ENCODE measurements at regions not wholly inside any gene's neighbourhood (a gene's known extent, or its start where the extent isn't known, plus 50 kb on each side); places are given as distances from the start of the nearest gene placed in this dataset.

DNA sequence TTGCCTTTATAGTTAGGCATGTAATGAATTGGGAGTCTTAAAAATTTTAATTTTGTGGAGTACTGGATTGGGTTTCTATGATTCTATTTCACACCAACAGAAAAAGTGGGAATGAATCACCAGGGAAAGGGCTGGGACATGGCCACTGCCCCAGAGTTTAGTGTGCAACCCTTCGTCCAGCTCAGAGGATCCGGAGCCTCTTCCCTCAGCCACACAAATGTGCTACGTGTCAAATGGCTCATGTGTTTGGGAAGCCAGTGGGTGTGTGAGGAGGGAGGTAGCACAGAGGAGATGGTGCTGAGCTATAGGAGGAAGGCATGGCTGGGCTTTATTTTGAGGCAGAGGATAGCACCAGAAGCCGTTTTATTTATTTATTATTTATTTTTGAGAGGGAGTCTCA lies 247.3 kb downstream of the SIPA1L2 start:
- H4K20me1 ChIP-seq (replicated peaks in 1 of 2; ENCODE audit: control insufficient read depth in 1 of 2, insufficient read depth in 2 of 2, low read length in 2 of 2), result no peaks in the 10 kb centered on the region
- H3K4me3 ChIP-seq (ENCODE audit: extremely low read depth in 1 of 4, insufficient read depth in 2 of 4, low read depth in 3 of 4, low read length in 4 of 4), result no peak overlapping the region
- POLR2A ChIA-PET (ENCODE audit: partially characterized antibody), result no interaction called here
- H3K4me2 ChIP-seq (ENCODE audit: insufficient read depth in 1 of 2, low read depth in 2 of 2, low read length in 2 of 2), result no peak overlapping the region
- H4K5ac ChIP-seq (ENCODE audit: insufficient read length, low read depth, low read length), result no peak overlapping the region
- H2BK20ac ChIP-seq (ENCODE audit: low read length), result no peak overlapping the region
- H4K8ac ChIP-seq (ENCODE audit: extremely low read depth, insufficient read depth, low read length), result no peak overlapping the region
- no peaks in the 10 kb centered on the region for H3K36me3 ChIP-seq (ENCODE audit: control insufficient read depth in 2 of 4, insufficient read depth in 4 of 4, low read length in 3 of 4)
- no peaks in the 10 kb centered on the region for H3K9me3 ChIP-seq (ENCODE audit: insufficient read depth in 2 of 2, low read depth in 1 of 2, low read length in 1 of 2)
- H2AK5ac ChIP-seq (ENCODE audit: low read depth, low read length), result no peak overlapping the region; the same call in 1 of the 2 replicates
- H3K4me1 ChIP-seq (replicated peaks in 1 of 4; ENCODE audit: control insufficient read depth in 3 of 4, insufficient read depth in 4 of 4, low read length in 3 of 4), result peaks cover 0 to 2% (median 0%) of the 10 kb centered on the region in 4 experiments; a peak in 1 of 7 replicates
- no peak overlapping the region for H3K56ac ChIP-seq (replicated peaks; ENCODE audit: insufficient read length, low read depth, low read length)
- H2BK15ac ChIP-seq (ENCODE audit: low read length), result no peak overlapping the region
- 84% methylated on average over 4 of the region's 4 CpGs; no CpG with 5 or more reads in 1 of the 2 experiments for WGBS, 2 experiments (ENCODE audit: extremely low coverage in 1 of 2, insufficient coverage in 1 of 2, insufficient read length in 1 of 2, insufficient replicate concordance in 2 of 2, low coverage in 1 of 2, low lambda C conversion rate in 2 of 2, missing lambda C conversion rate in 1 of 2)
- no peak overlapping the region for H2AFZ ChIP-seq (ENCODE audit: low read length)
- H3K23me2 ChIP-seq (ENCODE audit: low read depth, low read length), result no peaks in the 10 kb centered on the region
- DNase-seq (ENCODE audit: low read depth in 1 of 2, low spot score in 2 of 2), result no peak
- no peak overlapping the region for H2BK5ac ChIP-seq (ENCODE audit: low read depth, low read length)
- CTCF ChIA-PET (ENCODE audit: partially characterized antibody), result interaction anchor here (0.6 to 1.4 kb wide), 3 partner anchors 10 to 72 kb away, joined by 3 read pairs; no protein-coding TSS in a partner anchor
- H3K18ac ChIP-seq (ENCODE audit: extremely low read depth, low read length), result no peak overlapping the region
- no peak overlapping the region for H4K91ac ChIP-seq (replicated peaks; ENCODE audit: insufficient read length, low read length)
- H2BK120ac ChIP-seq (replicated peaks; ENCODE audit: low read depth, low read length), result no peak overlapping the region
- no peak overlapping the region for H3K27ac ChIP-seq (ENCODE audit: low read depth, low read length)
- no peak overlapping the region for H2BK12ac ChIP-seq (ENCODE audit: low read depth, low read length)
- no peak overlapping the region for H3K14ac ChIP-seq (ENCODE audit: insufficient read length)
- no peak for FAIRE-seq
- peaks cover 0 to 2% (median 0%) of the 10 kb centered on the region in 4 experiments; a peak in 1 of 7 replicates for H3K27me3 ChIP-seq (replicated peaks in 1 of 4; ENCODE audit: control insufficient read depth in 3 of 4, extremely low read depth in 1 of 4, insufficient read depth in 3 of 4, low read length in 3 of 4)
- H3K4ac ChIP-seq (replicated peaks; ENCODE audit: insufficient read length, low read depth, low read length), result no peak overlapping the region
- H3K23ac ChIP-seq (ENCODE audit: insufficient read length), result no peak overlapping the region
- H3K79me2 ChIP-seq (ENCODE audit: control insufficient read depth in 1 of 2, insufficient read depth in 2 of 2, low read length in 2 of 2), result no peaks in the 10 kb centered on the region
- H3K9ac ChIP-seq (replicated peaks in 1 of 4; ENCODE audit: extremely low read depth in 1 of 4, low read depth in 3 of 4, low read length in 3 of 4), result no peak overlapping the region
- no peaks in the 10 kb centered on the region for H3K79me1 ChIP-seq (ENCODE audit: low read depth, low read length)
- TF ChIP-seq HDAC2 (IDR thresholded peaks at IDR 0.05; ENCODE audit: borderline replicate concordance in 1 of 2, low read depth in 2 of 2, low read length in 2 of 2) (no peak), RFX5 (IDR thresholded peaks at IDR 0.05; ENCODE audit: borderline replicate concordance, low read depth, low read length) (no peak), NRF1 (IDR thresholded peaks at IDR 0.05; ENCODE audit: low read depth, low read length) (no peak), SRF (IDR thresholded peaks at IDR 0.05; ENCODE audit: low read depth, low read length) (no peak), SIN3A (conservative IDR thresholded peaks at IDR 0.05 in 1 of 2, IDR thresholded peaks at IDR 0.05 in 1 of 2; ENCODE audit: low read depth in 1 of 2, low read length in 2 of 2) (no peak), BRCA1 (IDR thresholded peaks at IDR 0.05; ENCODE audit: low read depth, low read length) (no peak), CBX5 (IDR thresholded peaks at IDR 0.05; ENCODE audit: low read depth, low read length) (no peak), GTF2F1 (IDR thresholded peaks at IDR 0.05; ENCODE audit: borderline replicate concordance, low read depth, low read length) (no peak)
- TF ChIP-seq, protein P1, sequence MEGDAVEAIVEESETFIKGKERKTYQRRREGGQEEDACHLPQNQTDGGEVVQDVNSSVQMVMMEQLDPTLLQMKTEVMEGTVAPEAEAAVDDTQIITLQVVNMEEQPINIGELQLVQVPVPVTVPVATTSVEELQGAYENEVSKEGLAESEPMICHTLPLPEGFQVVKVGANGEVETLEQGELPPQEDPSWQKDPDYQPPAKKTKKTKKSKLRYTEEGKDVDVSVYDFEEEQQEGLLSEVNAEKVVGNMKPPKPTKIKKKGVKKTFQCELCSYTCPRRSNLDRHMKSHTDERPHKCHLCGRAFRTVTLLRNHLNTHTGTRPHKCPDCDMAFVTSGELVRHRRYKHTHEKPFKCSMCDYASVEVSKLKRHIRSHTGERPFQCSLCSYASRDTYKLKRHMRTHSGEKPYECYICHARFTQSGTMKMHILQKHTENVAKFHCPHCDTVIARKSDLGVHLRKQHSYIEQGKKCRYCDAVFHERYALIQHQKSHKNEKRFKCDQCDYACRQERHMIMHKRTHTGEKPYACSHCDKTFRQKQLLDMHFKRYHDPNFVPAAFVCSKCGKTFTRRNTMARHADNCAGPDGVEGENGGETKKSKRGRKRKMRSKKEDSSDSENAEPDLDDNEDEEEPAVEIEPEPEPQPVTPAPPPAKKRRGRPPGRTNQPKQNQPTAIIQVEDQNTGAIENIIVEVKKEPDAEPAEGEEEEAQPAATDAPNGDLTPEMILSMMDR (IDR thresholded peaks at IDR 0.05; ENCODE audit: control extremely low read depth in 1 of 3, insufficient read depth in 1 of 3, low read depth in 1 of 3, low read length in 3 of 3), result no peak
- TF ChIP-seq, protein P2, sequence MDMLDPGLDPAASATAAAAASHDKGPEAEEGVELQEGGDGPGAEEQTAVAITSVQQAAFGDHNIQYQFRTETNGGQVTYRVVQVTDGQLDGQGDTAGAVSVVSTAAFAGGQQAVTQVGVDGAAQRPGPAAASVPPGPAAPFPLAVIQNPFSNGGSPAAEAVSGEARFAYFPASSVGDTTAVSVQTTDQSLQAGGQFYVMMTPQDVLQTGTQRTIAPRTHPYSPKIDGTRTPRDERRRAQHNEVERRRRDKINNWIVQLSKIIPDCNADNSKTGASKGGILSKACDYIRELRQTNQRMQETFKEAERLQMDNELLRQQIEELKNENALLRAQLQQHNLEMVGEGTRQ (IDR thresholded peaks at IDR 0.05; ENCODE audit: low read length), result no peak

All from H1 (cell line).